ENCODE measurements at regions not wholly inside any gene's neighbourhood (a gene's known extent, or its start where the extent isn't known, plus 50 kb on each side); places are given as distances from the start of the nearest gene placed in this dataset.
"Not testable (repeated sequence)": the region's sequence is repeated elsewhere in the genome, so short reads cannot be mapped to it uniquely, and the experiment has no call there.

- DNase-seq (ENCODE audit: low spot score), result no peak
Measured at GRCh38 chr6:50962213-50962759, 143.6 kb downstream of the TFAP2B start.

GRCh38 chr6:50963952-50964351, 145.3 kb downstream of the TFAP2B start:
- DNase-seq (ENCODE audit: low spot score), result no peak

- no peak for DNase-seq (ENCODE audit: low spot score)
Measured at GRCh38 chr6:50965495-50965894, 146.8 kb downstream of the TFAP2B start.

GRCh38 chr6:50966532-50966931, 147.9 kb downstream of the TFAP2B start:
- no peak for DNase-seq (ENCODE audit: low spot score)

DNA sequence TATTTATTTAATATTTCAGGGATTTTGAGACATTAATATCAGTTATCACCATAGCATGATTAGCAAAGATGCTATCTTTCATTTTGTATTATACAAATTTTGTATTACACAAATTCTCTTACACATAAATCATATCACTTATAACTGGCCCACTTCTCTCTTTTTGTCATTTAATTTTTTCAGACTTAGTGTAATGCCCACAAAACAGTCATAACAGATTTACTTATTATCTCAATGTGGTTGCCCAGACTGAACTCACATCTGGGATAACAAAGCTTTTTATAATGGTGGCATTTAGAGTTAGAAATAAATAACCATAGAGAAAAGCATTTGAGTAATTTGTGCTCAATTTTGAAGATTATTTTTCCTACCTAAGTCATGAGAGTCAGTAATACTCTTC, 148.3 kb downstream of the TFAP2B start:
- no peak for DNase-seq (ENCODE audit: low spot score)

- not testable (repeated sequence) for DNase-seq (ENCODE audit: low spot score)
Measured at GRCh38 chr6:50968246-50968645, 149.6 kb downstream of the TFAP2B start.

- DNase-seq (ENCODE audit: low spot score), result no peak
Measured at GRCh38 chr6:50970908-50971307, 152.2 kb downstream of the TFAP2B start.

DNA sequence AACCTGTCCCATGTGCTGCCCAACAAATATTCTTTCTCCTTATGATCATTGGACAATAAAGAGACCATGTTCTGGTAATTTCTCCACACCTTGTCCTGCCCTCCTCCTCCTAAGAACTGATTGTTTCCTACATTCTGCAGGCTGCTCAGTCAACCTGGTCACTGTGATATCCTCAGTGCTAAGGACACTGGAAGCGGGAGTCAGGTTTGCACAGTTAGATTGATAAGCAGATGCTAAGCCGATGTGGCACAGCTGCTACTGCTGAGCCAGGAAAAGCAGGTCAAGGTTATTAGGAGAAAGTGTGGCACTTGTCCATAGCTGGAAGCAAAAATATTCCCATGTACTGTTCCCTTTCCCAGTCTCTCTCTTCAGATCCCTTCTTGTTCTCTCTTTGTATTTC, 154.8 kb downstream of the TFAP2B start:
- no peak for DNase-seq (ENCODE audit: low spot score)

GRCh38 chr6:50974319-50974718, 155.6 kb downstream of the TFAP2B start:
- no peak for DNase-seq (ENCODE audit: low spot score)

- no peak for DNase-seq (ENCODE audit: low spot score)
Measured at GRCh38 chr6:50975216-50975615, 156.5 kb downstream of the TFAP2B start.

DNA sequence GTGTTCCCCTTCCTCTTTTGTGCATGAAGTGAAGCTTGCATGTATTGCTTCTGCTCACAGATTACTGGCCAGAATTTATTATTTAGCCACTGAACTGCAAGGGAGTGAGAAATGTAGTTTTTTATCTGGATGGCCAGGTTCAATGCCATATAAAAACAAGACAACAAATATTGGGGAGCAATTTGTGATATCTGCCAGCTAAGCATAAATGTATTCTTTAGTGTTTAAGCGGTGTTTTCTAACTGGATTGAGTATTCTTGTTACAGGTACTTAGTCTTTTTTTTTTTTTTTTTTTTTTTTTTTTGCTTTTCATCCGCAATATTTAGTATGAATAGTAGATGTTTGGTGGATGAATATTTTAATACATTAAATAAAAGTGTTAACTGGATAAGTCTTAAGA, 158.2 kb downstream of the TFAP2B start:
- DNase-seq (ENCODE audit: low spot score), result no peak

GRCh38 chr6:50977796-50978195, 159.1 kb downstream of the TFAP2B start:
- DNase-seq (ENCODE audit: low spot score), result no peak

- no peak for DNase-seq (ENCODE audit: low spot score)
Measured at GRCh38 chr6:50978380-50979170, 159.9 kb downstream of the TFAP2B start.

DNA sequence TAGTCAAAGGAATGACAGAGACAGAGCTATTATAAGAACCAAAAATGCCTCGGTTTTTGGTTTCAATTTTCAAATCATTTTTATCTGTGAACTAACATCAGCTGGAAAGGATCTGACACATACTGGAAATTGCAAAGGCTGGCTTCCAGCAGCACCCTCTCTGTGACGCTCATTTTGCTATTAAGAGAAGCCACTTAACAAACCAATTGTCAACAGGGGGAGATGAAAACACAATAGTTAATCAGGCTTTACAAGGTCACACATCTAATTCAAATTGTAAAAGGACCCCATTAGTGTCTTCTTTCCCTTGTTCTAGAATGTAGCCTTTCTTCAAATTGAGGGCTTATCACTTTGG, 160.5 kb downstream of the TFAP2B start:
- no peak for DNase-seq (ENCODE audit: low spot score)

GRCh38 chr6:50984135-50984534, 165.5 kb downstream of the TFAP2B start:
- no peak for DNase-seq (ENCODE audit: low spot score)

DNA sequence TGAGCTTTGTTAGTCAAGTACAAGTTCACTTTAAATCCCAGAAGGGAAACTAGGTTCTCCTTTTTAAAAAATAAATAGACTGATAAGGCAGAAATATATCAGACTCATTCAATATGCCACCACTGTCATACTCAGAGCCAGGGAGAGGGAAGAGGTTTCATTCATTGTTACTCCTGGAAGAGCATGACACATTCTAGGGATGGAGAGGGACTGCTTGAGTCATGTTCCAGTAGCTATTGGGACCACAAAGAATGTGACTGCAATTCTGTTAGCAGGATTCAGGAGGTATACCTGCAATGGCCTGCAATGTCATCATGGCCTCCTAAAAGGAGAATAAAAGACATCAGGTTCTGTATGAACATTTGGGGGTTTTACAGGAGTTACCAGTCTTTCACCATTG, 167.6 kb downstream of the TFAP2B start:
- no peak for DNase-seq (ENCODE audit: low spot score)

- no peak for DNase-seq (ENCODE audit: low spot score)
Measured at GRCh38 chr6:50989123-50989522, 170.5 kb downstream of the TFAP2B start.

- peak; percentile 59 for DNase-seq (ENCODE audit: low spot score)
Measured at GRCh38 chr6:50990750-50991446, 172.2 kb downstream of the TFAP2B start.

DNA sequence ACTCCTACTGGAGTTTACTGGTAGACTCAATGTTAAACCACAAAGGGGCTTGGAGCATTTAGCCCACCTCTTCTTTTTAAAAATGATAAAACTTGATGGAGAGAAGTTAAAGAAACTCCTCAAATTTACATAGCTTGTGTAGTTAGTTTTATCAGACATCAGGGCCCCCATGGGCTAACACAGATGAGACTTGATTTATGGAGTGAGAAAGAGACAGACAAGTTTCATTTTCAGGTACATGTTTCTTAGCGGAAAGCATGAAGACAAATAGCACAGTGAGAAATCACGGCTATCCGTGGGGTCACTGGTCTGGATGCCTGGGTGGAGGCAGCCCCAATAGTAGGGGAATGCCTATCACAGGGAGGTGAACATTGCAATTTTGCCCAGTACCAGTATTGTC, 173.6 kb downstream of the TFAP2B start:
- no peak for DNase-seq (ENCODE audit: low spot score)

GRCh38 chr6:50992704-50993625, 174.3 kb downstream of the TFAP2B start:
- DNase-seq (ENCODE audit: low spot score), result no peak

DNA sequence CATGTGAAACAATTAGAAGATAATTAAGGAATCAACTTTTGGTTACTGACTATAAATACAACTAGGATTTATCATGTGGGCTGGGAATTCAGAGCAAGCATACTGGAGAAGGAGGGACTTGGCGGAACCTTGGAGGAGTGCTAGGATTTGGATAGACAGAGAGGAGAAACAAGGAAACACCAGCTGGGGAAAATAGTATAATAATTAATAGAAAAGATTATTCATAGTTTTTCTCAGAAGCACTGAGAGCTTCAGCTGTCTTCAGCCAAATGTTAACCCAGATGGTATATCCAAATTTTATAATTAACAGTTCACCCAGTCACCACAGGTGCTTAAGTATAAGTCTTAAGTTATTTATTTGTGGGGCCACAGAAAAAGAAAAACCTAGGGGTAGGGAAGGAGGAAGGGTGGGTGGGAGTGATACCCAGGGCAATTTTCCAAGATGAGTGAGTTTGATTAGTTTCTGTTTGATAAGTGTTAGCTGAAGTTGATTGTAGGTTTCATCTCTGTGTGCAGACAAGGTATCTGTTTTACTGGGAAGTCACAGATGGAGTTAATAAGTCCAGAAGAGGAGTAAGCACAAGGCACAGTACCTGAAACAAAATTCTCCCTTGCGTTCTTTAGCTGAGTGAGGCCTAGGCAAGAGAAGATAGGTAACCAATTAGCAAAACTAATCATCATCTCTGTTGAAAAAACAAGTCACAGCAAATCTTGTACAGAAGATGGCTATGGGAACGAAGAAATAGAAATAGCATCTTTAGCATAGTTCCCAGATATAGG, 175.5 kb downstream of the TFAP2B start:
- DNase-seq (ENCODE audit: low spot score), result no peak
